Upper lobe of right lung (tissue), 1 donor: ENCODE measurements at regions not wholly inside any gene's neighbourhood (a gene's known extent, or its start where the extent isn't known, plus 50 kb on each side); places are given as distances from the start of the nearest gene placed in this dataset.

ENCODE experiments used
- ATAC-seq: fragments of 200-7000 bp; cut with Tn5 transposase; one replicate; pipeline ENCODE4 v1.9.1; 2020; ENCODE audit warnings: mild to moderate bottlenecking, moderate library complexity
- DNase-seq: peaks from one replicate; pipeline ENCODE4 v3.0.0-alpha.2; 2020
- H3K27ac ChIP-seq: fragments of 200-600 bp; one replicate; pipeline ENCODE4 v1.8.0; 2022
- H3K27me3 ChIP-seq: fragments of 200-600 bp; one replicate; pipeline ENCODE4 v1.8.0; 2022; ENCODE audit warnings: mild to moderate bottlenecking
- H3K36me3 ChIP-seq: fragments of 200-600 bp; one replicate; pipeline ENCODE4 v1.8.0; 2022
- H3K4me1 ChIP-seq: fragments of 200-600 bp; one replicate; pipeline ENCODE4 v1.8.0; 2022
- H3K4me3 ChIP-seq: fragments of 200-600 bp; one replicate; pipeline ENCODE4 v1.8.0; 2022; ENCODE audit warnings: mild to moderate bottlenecking
- H3K9me3 ChIP-seq: fragments of 200-600 bp; one replicate; pipeline ENCODE4 v1.8.0; 2022
- CTCF ChIP-seq: fragments of 200-600 bp; IDR thresholded peaks from one replicate; pipeline ENCODE4 v1.8.0; 2022; ENCODE audit warnings: antibody characterized with exemption
- intact Hi-C: fragments of 100-400 bp; cut with DNase I; formaldehyde crosslinking; loops from one replicate; pipeline ENCODE4 v1.11.0; 2022
- donor health status: DM: no; HTN: yes; CAD: no; lungs with severe emphysema.

- intact Hi-C loops: no loop called here
- no peak overlapping the region for H3K4me3 ChIP-seq
- DNase-seq (no peak), ATAC-seq (no peak)
- peaks cover 11% of the 10 kb centered on the region for H3K9me3 ChIP-seq
- no peak overlapping the region for H3K27ac ChIP-seq
- TF ChIP-seq CTCF: no peak
- H3K4me1 ChIP-seq: no peaks in the 10 kb centered on the region
- no peaks in the 10 kb centered on the region for H3K27me3 ChIP-seq
- H3K36me3 ChIP-seq: no peaks in the 10 kb centered on the region
Observed at GRCh38 chr6:22036699-22037098, 260.1 kb downstream of the PRL start.

- H3K9me3 ChIP-seq: peaks cover 11% of the 10 kb centered on the region
- no peak for TF ChIP-seq CTCF
- H3K27ac ChIP-seq: no peak overlapping the region
- no peak overlapping the region for H3K4me3 ChIP-seq
- DNase-seq (no peak), ATAC-seq (no peak)
- no peaks in the 10 kb centered on the region for H3K36me3 ChIP-seq
- peaks cover 8% of the 10 kb centered on the region for H3K4me1 ChIP-seq
- intact Hi-C loops: no loop called here
- H3K27me3 ChIP-seq: no peaks in the 10 kb centered on the region
Observed at GRCh38 chr6:22041797-22042480, 254.9 kb downstream of the PRL start.

- peaks cover 8% of the 10 kb centered on the region for H3K4me1 ChIP-seq
- ATAC-seq: no peak
- no peak for DNase-seq
- no peaks in the 10 kb centered on the region for H3K27me3 ChIP-seq
- TF ChIP-seq CTCF: no peak
- H3K4me3 ChIP-seq: peak overlapping the region; percentile 4
- H3K27ac ChIP-seq: peak overlapping the region; percentile 27
- peaks cover 11% of the 10 kb centered on the region for H3K9me3 ChIP-seq
- intact Hi-C loops: no loop called here
- no peaks in the 10 kb centered on the region for H3K36me3 ChIP-seq
Observed at GRCh38 chr6:22042706-22043105, 254.1 kb downstream of the PRL start.

GRCh38 chr6:22043284-22043962 lies 253.4 kb downstream of the PRL start:
- no peak for TF ChIP-seq CTCF
- peaks cover 11% of the 10 kb centered on the region for H3K9me3 ChIP-seq
- H3K36me3 ChIP-seq: no peaks in the 10 kb centered on the region
- H3K4me3 ChIP-seq: peak overlapping the region; percentile 4
- intact Hi-C loops: no loop called here
- peak overlapping the region; percentile 27 for H3K27ac ChIP-seq
- no peaks in the 10 kb centered on the region for H3K27me3 ChIP-seq
- ATAC-seq (peak; percentile 74), DNase-seq (no peak)
- peaks cover 8% of the 10 kb centered on the region for H3K4me1 ChIP-seq

GRCh38 chr6:22045261-22045912 lies 251.4 kb downstream of the PRL start:
- no peak for ATAC-seq

More at GRCh38 chr6:22045261-22045912, 251.4 kb downstream of the PRL start:
- no peak overlapping the region for H3K27ac ChIP-seq
- no peak overlapping the region for H3K4me3 ChIP-seq
- peaks cover 7% of the 10 kb centered on the region for H3K9me3 ChIP-seq
- intact Hi-C loops: no loop called here
- H3K4me1 ChIP-seq: peaks cover 8% of the 10 kb centered on the region
- no peaks in the 10 kb centered on the region for H3K27me3 ChIP-seq
- no peak for DNase-seq
- TF ChIP-seq CTCF: no peak
- no peaks in the 10 kb centered on the region for H3K36me3 ChIP-seq
